CD4-positive, alpha-beta T cell treated with Interferon gamma for 1 hour (primary cell): ENCODE measurements at regions not wholly inside any gene's neighbourhood (a gene's known extent, or its start where the extent isn't known, plus 50 kb on each side); places are given as distances from the start of the nearest gene placed in this dataset.
A peak's percentile ranks its signal among the peaks of the same experiment; 100 is the strongest.
"Not testable (repeated sequence)": the region's sequence is repeated elsewhere in the genome, so short reads cannot be mapped to it uniquely, and the experiment has no call there.

Experiments used
- DNase-seq: peaks from one replicate; pipeline ENCODE4 v3.0.0-alpha.2; 2020

- peak; percentile 53 for DNase-seq
These were observed 89.9 kb upstream of the GNAQ start for GRCh38 chr9:78121488-78121887.

DNA sequence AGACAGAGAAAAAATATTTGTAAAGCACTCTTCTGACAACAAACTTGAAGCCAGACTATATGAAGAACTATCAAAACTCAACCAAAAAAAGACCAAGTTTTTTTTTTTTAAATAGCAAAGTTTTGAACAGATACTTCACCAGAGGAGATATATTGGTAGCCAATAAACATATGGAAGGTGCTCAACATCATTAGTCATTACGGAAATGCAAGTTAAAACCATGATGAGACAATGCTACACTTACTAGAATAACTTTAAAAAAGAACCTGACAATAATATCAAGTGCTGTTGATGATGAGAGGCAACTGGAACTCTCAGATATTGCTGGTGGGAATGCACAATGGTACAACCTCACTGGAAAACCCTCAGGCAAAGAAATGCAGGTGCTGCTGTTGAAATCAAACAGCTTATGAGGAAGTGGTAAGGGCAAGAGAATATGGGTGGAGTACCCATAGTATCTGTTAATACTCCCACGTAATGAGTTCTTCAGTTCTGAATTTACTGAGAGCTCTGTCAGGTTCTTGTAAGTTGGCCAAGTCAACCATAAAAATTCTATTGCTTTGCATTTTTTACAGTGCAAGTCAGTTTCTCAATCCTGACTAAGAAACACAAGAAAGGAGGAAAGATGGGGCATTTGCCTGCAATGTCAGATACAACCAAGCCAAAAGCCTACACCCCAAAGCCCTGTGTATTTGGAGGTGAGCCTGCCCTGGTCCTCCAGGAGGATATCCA lies 87.3 kb upstream of the GNAQ start:
- no peak for DNase-seq

GRCh38 chr9:78115073-78115472 lies 83.5 kb upstream of the GNAQ start:
- DNase-seq = no peak

- no peak for DNase-seq
These were observed 83.0 kb upstream of the GNAQ start for GRCh38 chr9:78114581-78114980.

DNA sequence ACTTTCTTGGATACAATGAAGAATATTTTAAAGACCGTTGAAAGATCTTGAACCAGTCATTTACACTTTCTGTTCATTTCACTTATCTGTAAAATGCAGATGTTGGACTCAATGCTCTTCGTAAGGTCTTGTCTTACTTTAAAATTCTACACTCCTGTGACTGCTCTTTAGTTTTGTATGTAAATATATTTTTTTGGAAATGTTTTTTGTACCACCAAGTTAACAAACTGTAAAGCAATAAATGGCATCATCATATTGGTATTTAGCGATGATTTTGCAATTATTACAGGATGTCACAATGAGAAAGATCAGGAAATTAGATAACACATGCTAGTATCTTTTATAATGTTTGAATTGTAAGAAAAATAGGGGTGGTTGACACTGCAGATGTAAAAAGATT lies 80.8 kb upstream of the GNAQ start:
- no peak for DNase-seq

DNA sequence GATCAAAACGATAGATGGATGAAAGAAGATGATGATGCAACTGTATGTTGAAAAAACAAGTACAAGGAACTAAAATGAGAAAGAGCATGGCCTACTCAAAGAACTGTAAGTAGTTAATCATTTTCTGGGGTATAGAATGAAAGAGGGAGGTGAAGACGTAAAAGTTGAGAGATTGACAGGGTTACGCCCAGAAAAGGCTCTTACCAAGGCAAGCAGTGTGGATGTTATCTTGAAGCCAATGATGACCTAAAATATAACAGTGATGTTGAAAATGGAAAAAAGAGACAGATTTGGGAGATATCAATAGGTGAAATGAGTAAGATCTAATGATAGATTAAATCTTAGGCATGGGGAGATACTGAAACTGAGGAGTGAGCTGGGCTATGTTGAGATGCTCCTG lies 80.4 kb upstream of the GNAQ start:
- no peak for DNase-seq

- no peak for DNase-seq
These were observed 77.5 kb upstream of the GNAQ start for GRCh38 chr9:78109075-78109474.

DNA sequence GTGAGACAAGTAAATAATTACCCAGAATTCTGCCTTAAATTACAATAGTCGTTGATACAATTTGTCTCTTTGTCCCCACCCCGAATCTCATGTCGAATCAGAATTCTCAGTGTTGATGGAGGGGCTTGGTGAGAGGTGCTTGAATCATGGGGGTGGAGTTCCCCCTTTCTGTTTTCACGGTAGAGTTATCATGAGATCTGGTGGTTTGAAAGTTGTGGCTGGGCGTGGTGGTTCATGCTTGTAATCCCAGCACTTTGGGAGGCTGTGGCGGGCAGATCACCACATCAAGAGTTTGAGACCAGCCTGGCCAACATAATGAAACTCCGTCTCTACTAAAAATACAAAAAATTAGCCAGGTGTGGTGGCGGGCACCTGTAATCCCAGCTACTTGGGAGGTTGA lies 75.0 kb upstream of the GNAQ start:
- DNase-seq = not testable (repeated sequence)

GRCh38 chr9:78103971-78104433 lies 72.4 kb upstream of the GNAQ start:
- DNase-seq = peak; percentile 21

GRCh38 chr9:78101247-78101646 lies 69.6 kb upstream of the GNAQ start:
- no peak for DNase-seq

- no peak for DNase-seq
These were observed 65.9 kb upstream of the GNAQ start for GRCh38 chr9:78097541-78097940.

DNA sequence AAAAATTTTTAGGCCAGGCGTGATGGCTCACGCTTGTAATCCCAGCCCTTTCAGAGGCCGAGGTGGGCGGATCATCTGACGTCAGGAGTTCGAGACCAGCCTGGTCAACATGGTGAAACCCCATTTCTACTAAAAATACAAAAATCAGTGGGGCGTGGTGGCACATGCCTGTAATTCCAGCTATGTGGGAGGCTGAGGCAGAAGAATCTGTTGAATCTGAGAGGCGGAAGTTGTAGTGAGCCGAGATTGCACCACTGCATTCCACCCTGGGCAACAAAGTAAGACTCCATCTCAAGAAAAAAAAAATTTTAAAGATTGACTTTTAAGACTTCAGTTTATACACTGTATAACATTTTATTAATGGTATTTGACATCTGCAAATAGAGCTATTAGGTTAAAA lies 60.1 kb upstream of the GNAQ start:
- DNase-seq = no peak

GRCh38 chr9:78089111-78089510 lies 57.5 kb upstream of the GNAQ start:
- no peak for DNase-seq

- DNase-seq = not testable (repeated sequence)
These were observed 56.6 kb upstream of the GNAQ start for GRCh38 chr9:78088190-78088589.
